ENCODE measurements at regions not wholly inside any gene's neighbourhood (a gene's known extent, or its start where the extent isn't known, plus 50 kb on each side); places are given as distances from the start of the nearest gene placed in this dataset.

DNA sequence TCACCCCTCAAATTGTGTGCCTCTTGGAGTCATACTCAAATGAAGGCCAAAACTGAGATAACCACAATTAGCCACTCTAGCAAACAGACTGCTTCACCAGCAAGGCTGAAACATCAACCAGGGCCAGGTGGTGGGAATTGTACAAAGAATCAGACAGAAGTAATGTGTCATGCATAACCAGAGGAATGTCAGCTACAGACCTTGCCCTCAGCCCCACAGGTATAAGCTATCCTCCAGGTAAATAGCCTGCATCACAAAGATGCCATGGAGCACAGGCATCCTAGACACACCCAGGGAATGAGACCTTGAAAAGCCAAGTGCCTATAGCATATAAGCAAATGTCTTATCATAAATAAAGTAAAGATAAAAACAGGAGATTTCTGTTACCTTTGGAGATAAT is 242.7 kb downstream of the CETN3 start:
- Histone ChIP-seq H4K8ac (ENCODE audit: low read depth in 2 of 2, low read length in 2 of 2) (no peak overlapping the region), H2BK15ac (ENCODE audit: low read depth, low read length) (no peak overlapping the region), H2BK5ac (ENCODE audit: low read depth, low read length, poor library complexity, severe bottlenecking) (no peak overlapping the region), H3K4me1 (ENCODE audit: control insufficient read depth, insufficient read depth, low read length) (no peaks in the 10 kb centered on the region), H3K9ac (ENCODE audit: low read depth, low read length) (no peak overlapping the region), H3K27ac (ENCODE audit: insufficient read depth, low read length) (no peak overlapping the region), H3K27me3 (ENCODE audit: control insufficient read depth, insufficient read depth, low read length) (no peaks in the 10 kb centered on the region), H2AK5ac (ENCODE audit: low read depth, low read length) (no peak overlapping the region), H3K4ac (ENCODE audit: low read depth, low read length) (no peak overlapping the region), H3K9me1 (ENCODE audit: insufficient read depth, low read length) (no peaks in the 10 kb centered on the region), H3K56ac (ENCODE audit: extremely low read depth, insufficient read depth, low read length) (no peak overlapping the region), H4K20me1 (ENCODE audit: insufficient read depth, low read length) (no peaks in the 10 kb centered on the region), H2AK9ac (replicated peaks; ENCODE audit: low read depth, low read length, poor library complexity) (no peak overlapping the region), H3K9me3 (ENCODE audit: control insufficient read depth, insufficient read depth, low read length) (peaks cover 2% of the 10 kb centered on the region), H4K5ac (ENCODE audit: low read depth, low read length) (no peak overlapping the region), H3K4me3 (ENCODE audit: insufficient read depth, low read depth, low read length) (no peak overlapping the region), H4K91ac (ENCODE audit: insufficient read depth, low read depth, low read length) (no peak overlapping the region), H2AFZ (replicated peaks; ENCODE audit: low read length, poor library complexity) (no peak overlapping the region), H3K23ac (ENCODE audit: low read depth, low read length) (no peak overlapping the region), H2BK20ac (ENCODE audit: low read depth, low read length) (no peak overlapping the region), H3K4me2 (ENCODE audit: low read depth, low read length) (no peak overlapping the region), H3K18ac (ENCODE audit: low read depth, low read length) (no peak overlapping the region), H3K79me1 (ENCODE audit: low read depth in 1 of 2, low read length in 2 of 2) (no peaks in the 10 kb centered on the region), H3K14ac (replicated peaks; ENCODE audit: low read depth, low read length) (no peak overlapping the region), H3K36me3 (ENCODE audit: control insufficient read depth, insufficient read depth, low read length) (no peaks in the 10 kb centered on the region), H2BK120ac (ENCODE audit: low read depth, low read length) (no peak overlapping the region)
- ChIA-PET POLR2A (ENCODE audit: unreplicated experiment) (no interaction called here), CTCF (no interaction called here)
- intact Hi-C loops (cut with micrococcal nuclease), result no loop called here
- in situ Hi-C loops (cut with MboI; ENCODE audit: low sequenced_read_pairs), result no loop called here
- ATAC-seq (ENCODE audit: low read depth), result no peak
- BruUV-seq (replicated peaks), result no TSS peak
- TF ChIP-seq, protein P1, sequence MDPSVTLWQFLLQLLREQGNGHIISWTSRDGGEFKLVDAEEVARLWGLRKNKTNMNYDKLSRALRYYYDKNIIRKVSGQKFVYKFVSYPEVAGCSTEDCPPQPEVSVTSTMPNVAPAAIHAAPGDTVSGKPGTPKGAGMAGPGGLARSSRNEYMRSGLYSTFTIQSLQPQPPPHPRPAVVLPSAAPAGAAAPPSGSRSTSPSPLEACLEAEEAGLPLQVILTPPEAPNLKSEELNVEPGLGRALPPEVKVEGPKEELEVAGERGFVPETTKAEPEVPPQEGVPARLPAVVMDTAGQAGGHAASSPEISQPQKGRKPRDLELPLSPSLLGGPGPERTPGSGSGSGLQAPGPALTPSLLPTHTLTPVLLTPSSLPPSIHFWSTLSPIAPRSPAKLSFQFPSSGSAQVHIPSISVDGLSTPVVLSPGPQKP (IDR thresholded peaks at IDR 0.05; ENCODE audit: borderline replicate concordance, low read depth, low read length), result no peak
- TF ChIP-seq RAD21 (IDR thresholded peaks at IDR 0.05; ENCODE audit: low read length) (no peak), NFE2L2 (IDR thresholded peaks at IDR 0.05; ENCODE audit: low read depth, low read length) (no peak), CEBPB (IDR thresholded peaks at IDR 0.05; ENCODE audit: low read depth, low read length) (no peak), RFX5 (IDR thresholded peaks at IDR 0.05; ENCODE audit: low read depth, low read length) (no peak), POLR2A (IDR thresholded peaks at IDR 0.05; ENCODE audit: low read depth, low read length) (no peak), MXI1 (IDR thresholded peaks at IDR 0.05; ENCODE audit: borderline replicate concordance, low read depth, low read length) (no peak), RCOR1 (IDR thresholded peaks at IDR 0.05; ENCODE audit: insufficient replicate concordance, low read length) (no peak), SMC3 (IDR thresholded peaks at IDR 0.05; ENCODE audit: low read depth, low read length) (no peak), MAFK (IDR thresholded peaks at IDR 0.05; ENCODE audit: low read depth, low read length) (no peak), BHLHE40 (IDR thresholded peaks at IDR 0.05; ENCODE audit: low read depth, low read length) (no peak), CHD1 (IDR thresholded peaks at IDR 0.05; ENCODE audit: low read depth, low read length) (no peak), MAZ (IDR thresholded peaks at IDR 0.05; ENCODE audit: borderline replicate concordance, low read depth, low read length) (no peak), FOS (IDR thresholded peaks at IDR 0.05; ENCODE audit: low read depth, low read length) (no peak)
- TF ChIP-seq, protein P2, sequence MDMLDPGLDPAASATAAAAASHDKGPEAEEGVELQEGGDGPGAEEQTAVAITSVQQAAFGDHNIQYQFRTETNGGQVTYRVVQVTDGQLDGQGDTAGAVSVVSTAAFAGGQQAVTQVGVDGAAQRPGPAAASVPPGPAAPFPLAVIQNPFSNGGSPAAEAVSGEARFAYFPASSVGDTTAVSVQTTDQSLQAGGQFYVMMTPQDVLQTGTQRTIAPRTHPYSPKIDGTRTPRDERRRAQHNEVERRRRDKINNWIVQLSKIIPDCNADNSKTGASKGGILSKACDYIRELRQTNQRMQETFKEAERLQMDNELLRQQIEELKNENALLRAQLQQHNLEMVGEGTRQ (IDR thresholded peaks at IDR 0.05; ENCODE audit: low read depth, low read length), result no peak
- TF ChIP-seq, protein P3, sequence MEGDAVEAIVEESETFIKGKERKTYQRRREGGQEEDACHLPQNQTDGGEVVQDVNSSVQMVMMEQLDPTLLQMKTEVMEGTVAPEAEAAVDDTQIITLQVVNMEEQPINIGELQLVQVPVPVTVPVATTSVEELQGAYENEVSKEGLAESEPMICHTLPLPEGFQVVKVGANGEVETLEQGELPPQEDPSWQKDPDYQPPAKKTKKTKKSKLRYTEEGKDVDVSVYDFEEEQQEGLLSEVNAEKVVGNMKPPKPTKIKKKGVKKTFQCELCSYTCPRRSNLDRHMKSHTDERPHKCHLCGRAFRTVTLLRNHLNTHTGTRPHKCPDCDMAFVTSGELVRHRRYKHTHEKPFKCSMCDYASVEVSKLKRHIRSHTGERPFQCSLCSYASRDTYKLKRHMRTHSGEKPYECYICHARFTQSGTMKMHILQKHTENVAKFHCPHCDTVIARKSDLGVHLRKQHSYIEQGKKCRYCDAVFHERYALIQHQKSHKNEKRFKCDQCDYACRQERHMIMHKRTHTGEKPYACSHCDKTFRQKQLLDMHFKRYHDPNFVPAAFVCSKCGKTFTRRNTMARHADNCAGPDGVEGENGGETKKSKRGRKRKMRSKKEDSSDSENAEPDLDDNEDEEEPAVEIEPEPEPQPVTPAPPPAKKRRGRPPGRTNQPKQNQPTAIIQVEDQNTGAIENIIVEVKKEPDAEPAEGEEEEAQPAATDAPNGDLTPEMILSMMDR (conservative IDR thresholded peaks at IDR 0.05; ENCODE audit: low read depth, low read length), result no peak
- DNase-seq, result no peak
- dilution Hi-C loops (cut with HindIII; ENCODE audit: low sequenced_read_pairs, unreplicated experiment), result no loop called here
